ENCODE measurements at regions not wholly inside any gene's neighbourhood (a gene's known extent, or its start where the extent isn't known, plus 50 kb on each side); places are given as distances from the start of the nearest gene placed in this dataset.
"Not testable (repeated sequence)": the region's sequence is repeated elsewhere in the genome, so short reads cannot be mapped to it uniquely, and the experiment has no call there.

- H3K4me3 ChIP-seq (ENCODE audit: low read depth, low read length) = no peak overlapping the region
- no peak for TF ChIP-seq CTCF (IDR thresholded peaks at IDR 0.05; ENCODE audit: insufficient read depth, low read length, poor library complexity, severe bottlenecking)
- no peaks in the 10 kb centered on the region for H3K36me3 ChIP-seq (ENCODE audit: control insufficient read depth, insufficient read depth, low read length)
- no peak for DNase-seq (ENCODE audit: low read depth)
- no peaks in the 10 kb centered on the region for H3K27me3 ChIP-seq (ENCODE audit: control insufficient read depth, insufficient read depth, low read length)
Measured at GRCh38 chr6:88513920-88514319, 347.8 kb upstream of the CNR1 start.

GRCh38 chr6:88513471-88513870 lies 347.3 kb upstream of the CNR1 start:
- no peak for TF ChIP-seq CTCF (IDR thresholded peaks at IDR 0.05; ENCODE audit: insufficient read depth, low read length, poor library complexity, severe bottlenecking)
- Histone ChIP-seq H3K27me3 (ENCODE audit: control insufficient read depth, insufficient read depth, low read length) (no peaks in the 10 kb centered on the region), H3K4me3 (ENCODE audit: low read depth, low read length) (no peak overlapping the region), H3K36me3 (ENCODE audit: control insufficient read depth, insufficient read depth, low read length) (no peaks in the 10 kb centered on the region)
- no peak for DNase-seq (ENCODE audit: low read depth)

GRCh38 chr6:88512951-88513350 lies 346.8 kb upstream of the CNR1 start:
- Histone ChIP-seq H3K36me3 (ENCODE audit: control insufficient read depth, insufficient read depth, low read length) (no peaks in the 10 kb centered on the region), H3K27me3 (ENCODE audit: control insufficient read depth, insufficient read depth, low read length) (no peaks in the 10 kb centered on the region), H3K4me3 (ENCODE audit: low read depth, low read length) (no peak overlapping the region)
- TF ChIP-seq CTCF (IDR thresholded peaks at IDR 0.05; ENCODE audit: insufficient read depth, low read length, poor library complexity, severe bottlenecking) = no peak
- DNase-seq (ENCODE audit: low read depth) = no peak

- H3K36me3 ChIP-seq (ENCODE audit: control insufficient read depth, insufficient read depth, low read length) = no peaks in the 10 kb centered on the region
- no peak for DNase-seq (ENCODE audit: low read depth)
- no peak for TF ChIP-seq CTCF (IDR thresholded peaks at IDR 0.05; ENCODE audit: insufficient read depth, low read length, poor library complexity, severe bottlenecking)
- H3K27me3 ChIP-seq (ENCODE audit: control insufficient read depth, insufficient read depth, low read length) = no peaks in the 10 kb centered on the region
- no peak overlapping the region for H3K4me3 ChIP-seq (ENCODE audit: low read depth, low read length)
Measured at GRCh38 chr6:88502391-88502790, 336.2 kb upstream of the CNR1 start.

- Histone ChIP-seq H3K36me3 (ENCODE audit: control insufficient read depth, insufficient read depth, low read length) (no peaks in the 10 kb centered on the region), H3K27me3 (ENCODE audit: control insufficient read depth, insufficient read depth, low read length) (no peaks in the 10 kb centered on the region), H3K4me3 (ENCODE audit: low read depth, low read length) (no peak overlapping the region)
- no peak for DNase-seq (ENCODE audit: low read depth)
- no peak for TF ChIP-seq CTCF (IDR thresholded peaks at IDR 0.05; ENCODE audit: insufficient read depth, low read length, poor library complexity, severe bottlenecking)
Measured at GRCh38 chr6:88499845-88500699, 333.9 kb upstream of the CNR1 start.

- H3K4me3 ChIP-seq (ENCODE audit: low read depth, low read length) = no peak overlapping the region
- H3K36me3 ChIP-seq (ENCODE audit: control insufficient read depth, insufficient read depth, low read length) = no peaks in the 10 kb centered on the region
- no peak for DNase-seq (ENCODE audit: low read depth)
- TF ChIP-seq CTCF (IDR thresholded peaks at IDR 0.05; ENCODE audit: insufficient read depth, low read length, poor library complexity, severe bottlenecking) = no peak
- no peaks in the 10 kb centered on the region for H3K27me3 ChIP-seq (ENCODE audit: control insufficient read depth, insufficient read depth, low read length)
Measured at GRCh38 chr6:88499436-88499835, 333.3 kb upstream of the CNR1 start.

GRCh38 chr6:88497403-88497802 lies 331.3 kb upstream of the CNR1 start:
- H3K4me3 ChIP-seq (ENCODE audit: low read depth, low read length); H3K27me3 ChIP-seq (ENCODE audit: control insufficient read depth, insufficient read depth, low read length); H3K36me3 ChIP-seq (ENCODE audit: control insufficient read depth, insufficient read depth, low read length); DNase-seq (ENCODE audit: low read depth): not testable (repeated sequence)

Data from kidney epithelial cell (primary cell).